ENCODE measurements at regions not wholly inside any gene's neighbourhood (a gene's known extent, or its start where the extent isn't known, plus 50 kb on each side); places are given as distances from the start of the nearest gene placed in this dataset.

DNA sequence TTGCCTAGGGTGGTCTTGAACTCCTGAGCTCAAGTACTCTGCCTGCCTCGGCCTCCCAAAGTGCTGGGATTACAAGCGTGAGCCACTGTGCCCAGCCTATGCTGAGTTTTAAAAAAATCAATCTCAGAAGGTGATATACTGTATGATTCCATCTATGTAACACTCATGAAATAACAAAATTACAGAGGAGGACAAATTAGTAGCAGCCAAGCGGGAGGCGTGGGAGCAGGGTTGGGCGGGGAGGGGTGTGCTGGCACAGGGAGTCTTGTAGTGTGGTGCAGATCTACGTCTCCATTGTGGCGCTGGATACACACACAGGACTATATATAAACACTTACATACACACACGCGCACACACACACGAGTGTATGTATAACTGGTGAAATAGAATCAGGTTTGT lies 80.6 kb upstream of the LINGO1 start:
- DNase-seq (ENCODE audit: low read depth) = no peak

DNA sequence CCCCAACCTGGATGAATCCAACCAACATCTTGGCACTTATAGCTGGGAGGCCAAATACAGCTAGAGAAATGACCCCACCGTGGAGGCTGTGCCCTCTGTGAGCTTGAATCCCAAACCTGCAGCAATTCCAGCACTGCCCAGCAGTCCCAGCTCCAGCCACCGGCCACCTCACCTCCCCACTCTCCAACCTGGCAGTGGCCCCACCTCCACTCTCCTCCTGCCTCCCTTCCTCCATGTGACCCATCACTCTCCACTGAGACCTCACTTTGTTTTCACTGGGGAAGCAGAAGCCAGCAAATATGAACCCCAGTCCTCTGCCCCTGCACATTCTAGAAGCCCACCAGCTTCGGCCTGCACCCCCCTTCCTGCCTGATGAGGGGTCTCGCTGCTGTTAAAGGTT lies 79.7 kb upstream of the LINGO1 start:
- Histone ChIP-seq H3K9me3 (ENCODE audit: control insufficient read depth, low read length) (no peaks in the 10 kb centered on the region), H3K27me3 (replicated peaks; ENCODE audit: control insufficient read depth, insufficient read depth, low read length) (peaks cover 69% of the 10 kb centered on the region), H3K4me3 (ENCODE audit: low read length) (no peak overlapping the region), H3K4me1 (ENCODE audit: control insufficient read depth, insufficient read depth, low read length) (no peaks in the 10 kb centered on the region), H3K36me3 (ENCODE audit: control insufficient read depth, insufficient read depth, low read length, severe bottlenecking) (no peaks in the 10 kb centered on the region), H3K9ac (ENCODE audit: low read length) (no peak overlapping the region)
- no peak for DNase-seq (ENCODE audit: low read depth)

More for the DNA sequence above, 80.6 kb upstream of the LINGO1 start:
- H3K9me3 ChIP-seq (ENCODE audit: control insufficient read depth, low read length) = no peaks in the 10 kb centered on the region
- H3K36me3 ChIP-seq (ENCODE audit: control insufficient read depth, insufficient read depth, low read length, severe bottlenecking) = no peaks in the 10 kb centered on the region
- no peaks in the 10 kb centered on the region for H3K4me1 ChIP-seq (ENCODE audit: control insufficient read depth, insufficient read depth, low read length)
- H3K9ac ChIP-seq (ENCODE audit: low read length) = no peak overlapping the region
- H3K4me3 ChIP-seq (ENCODE audit: low read length) = no peak overlapping the region
- H3K27me3 ChIP-seq (replicated peaks; ENCODE audit: control insufficient read depth, insufficient read depth, low read length) = peaks cover 71% of the 10 kb centered on the region

DNA sequence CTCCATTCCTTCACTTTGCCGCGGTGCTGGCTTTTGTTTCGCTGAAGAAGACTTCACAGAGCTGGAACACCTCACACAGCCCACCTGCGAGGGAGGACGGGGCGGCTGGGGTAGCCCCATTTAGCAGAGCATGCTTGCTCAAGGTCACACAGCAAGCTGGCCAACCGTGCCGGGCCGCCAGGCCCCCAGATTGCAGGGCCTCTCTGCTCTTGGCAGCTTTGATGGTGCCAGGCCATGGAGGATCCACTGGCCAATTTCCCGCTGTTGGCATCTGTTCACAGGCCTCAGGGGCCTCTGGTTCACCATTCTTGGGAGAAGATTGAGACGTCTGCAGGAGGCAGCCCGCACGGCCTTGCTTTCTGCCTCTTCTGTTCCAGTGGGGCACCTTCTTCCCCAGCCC lies 77.9 kb upstream of the LINGO1 start:
- H3K4me3 ChIP-seq (ENCODE audit: low read length) = no peak overlapping the region
- H3K9me3 ChIP-seq (ENCODE audit: control insufficient read depth, low read length) = no peaks in the 10 kb centered on the region
- no peak for DNase-seq (ENCODE audit: low read depth)
- no peaks in the 10 kb centered on the region for H3K4me1 ChIP-seq (ENCODE audit: control insufficient read depth, insufficient read depth, low read length)
- H3K9ac ChIP-seq (ENCODE audit: low read length) = no peak overlapping the region
- H3K36me3 ChIP-seq (ENCODE audit: control insufficient read depth, insufficient read depth, low read length, severe bottlenecking) = no peaks in the 10 kb centered on the region
- H3K27me3 ChIP-seq (replicated peaks; ENCODE audit: control insufficient read depth, insufficient read depth, low read length) = peaks cover 63% of the 10 kb centered on the region

DNA sequence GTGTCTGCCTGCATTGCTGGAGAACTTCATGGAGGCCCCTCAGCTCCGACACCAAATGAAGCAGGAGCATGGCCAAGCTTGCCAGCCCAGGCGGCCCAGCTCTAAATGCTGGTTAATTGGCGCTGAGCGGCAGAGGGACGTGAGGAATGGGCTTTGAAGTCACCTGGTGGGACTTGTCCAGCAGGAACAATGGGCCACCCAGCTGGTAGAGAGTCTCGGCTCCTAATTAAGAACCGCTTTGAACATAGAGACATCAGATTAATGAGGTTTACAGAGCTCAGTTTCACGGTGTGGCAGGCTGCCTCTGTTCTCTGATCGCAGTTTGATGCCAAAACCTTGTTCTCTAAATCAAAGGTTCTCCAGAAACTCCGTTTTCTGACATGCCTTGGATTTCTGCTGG lies 77.5 kb upstream of the LINGO1 start:
- no peak for DNase-seq (ENCODE audit: low read depth)
- no peak overlapping the region for H3K9ac ChIP-seq (ENCODE audit: low read length)
- peaks cover 60% of the 10 kb centered on the region for H3K27me3 ChIP-seq (replicated peaks; ENCODE audit: control insufficient read depth, insufficient read depth, low read length)
- H3K4me3 ChIP-seq (ENCODE audit: low read length) = no peak overlapping the region
- no peaks in the 10 kb centered on the region for H3K9me3 ChIP-seq (ENCODE audit: control insufficient read depth, low read length)
- H3K4me1 ChIP-seq (ENCODE audit: control insufficient read depth, insufficient read depth, low read length) = no peaks in the 10 kb centered on the region
- H3K36me3 ChIP-seq (ENCODE audit: control insufficient read depth, insufficient read depth, low read length, severe bottlenecking) = no peaks in the 10 kb centered on the region

DNA sequence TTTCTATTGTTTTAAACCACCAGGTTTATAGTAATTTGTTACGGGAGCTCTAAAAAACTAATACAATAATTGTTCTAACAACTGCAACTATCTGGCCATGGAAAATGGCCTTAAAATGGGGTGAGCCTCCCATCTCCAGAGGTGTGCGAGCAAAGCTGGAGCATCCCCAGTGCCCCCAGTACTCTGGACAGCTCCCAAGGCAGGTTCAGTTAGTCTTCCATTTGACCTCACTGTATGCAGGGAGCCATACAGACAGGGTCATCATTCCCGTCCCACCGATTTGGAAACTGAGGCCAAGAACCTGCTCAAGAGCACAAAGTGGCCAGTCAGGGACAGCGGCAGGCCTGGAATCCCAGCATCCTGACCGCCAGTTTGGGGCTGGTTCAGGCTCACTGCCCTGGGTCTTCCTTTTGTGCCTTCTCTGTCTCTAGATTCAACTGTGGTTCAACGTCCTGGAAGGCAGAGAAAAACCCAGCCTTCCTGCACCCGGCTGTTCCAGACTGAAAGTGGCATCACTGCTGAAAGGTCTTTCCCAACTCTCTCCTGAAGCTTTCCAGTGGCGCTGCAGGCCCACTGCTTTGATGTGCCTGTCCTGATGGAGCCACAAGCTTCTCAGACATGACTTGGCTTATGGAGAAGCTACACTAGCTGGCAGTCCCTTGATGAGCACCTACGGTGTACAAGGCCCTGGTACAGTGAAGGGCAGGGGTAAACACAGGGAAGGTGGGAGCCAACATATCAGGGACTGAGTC lies 76.6 kb upstream of the LINGO1 start:
- H3K9me3 ChIP-seq (ENCODE audit: control insufficient read depth, low read length) = no peaks in the 10 kb centered on the region
- H3K36me3 ChIP-seq (ENCODE audit: control insufficient read depth, insufficient read depth, low read length, severe bottlenecking) = no peaks in the 10 kb centered on the region
- H3K27me3 ChIP-seq (replicated peaks; ENCODE audit: control insufficient read depth, insufficient read depth, low read length) = peaks cover 58% of the 10 kb centered on the region
- H3K4me3 ChIP-seq (ENCODE audit: low read length) = no peak overlapping the region
- DNase-seq (ENCODE audit: low read depth) = no peak
- no peak overlapping the region for H3K9ac ChIP-seq (ENCODE audit: low read length)
- no peaks in the 10 kb centered on the region for H3K4me1 ChIP-seq (ENCODE audit: control insufficient read depth, insufficient read depth, low read length)

DNA sequence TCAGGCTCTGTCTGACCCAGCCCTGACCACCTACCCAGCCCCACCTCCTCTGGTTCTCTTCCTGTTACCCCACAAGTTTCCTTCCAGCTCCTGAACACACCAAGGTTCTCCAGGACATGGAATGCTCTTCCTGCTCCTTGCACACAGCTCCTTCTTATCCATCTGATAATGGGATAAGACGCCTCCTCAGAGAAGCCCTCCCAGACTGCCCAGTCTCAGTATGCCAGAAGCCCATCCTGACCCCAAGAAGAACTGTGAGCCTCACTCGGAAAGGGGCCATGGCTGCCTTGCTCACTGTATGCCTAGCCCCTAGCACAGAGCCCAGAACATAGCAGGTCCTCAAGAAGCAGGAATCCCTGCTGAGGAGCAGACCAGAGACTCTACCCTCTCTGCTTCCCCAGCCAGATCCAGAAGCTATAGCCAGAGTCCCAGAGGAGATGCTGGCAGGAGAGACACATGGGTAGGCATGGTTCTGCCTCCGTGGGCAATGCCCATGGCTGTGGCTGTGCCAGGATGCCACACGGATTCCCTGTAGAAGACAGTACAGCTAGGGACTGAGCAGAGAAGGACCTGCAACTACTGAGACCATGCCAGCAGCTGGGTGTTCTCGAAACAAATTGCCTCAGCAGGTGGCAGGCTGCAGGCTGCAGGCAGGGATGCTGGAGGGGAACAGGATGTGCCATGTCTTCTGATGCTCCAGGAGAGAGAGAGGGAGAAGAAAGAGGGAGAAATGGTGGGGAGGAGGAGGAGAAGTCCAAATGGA lies 74.0 kb upstream of the LINGO1 start:
- no peaks in the 10 kb centered on the region for H3K9me3 ChIP-seq (ENCODE audit: control insufficient read depth, low read length)
- no peak overlapping the region for H3K4me3 ChIP-seq (ENCODE audit: low read length)
- H3K27me3 ChIP-seq (replicated peaks; ENCODE audit: control insufficient read depth, insufficient read depth, low read length) = peaks cover 70% of the 10 kb centered on the region
- no peaks in the 10 kb centered on the region for H3K4me1 ChIP-seq (ENCODE audit: control insufficient read depth, insufficient read depth, low read length)
- H3K36me3 ChIP-seq (ENCODE audit: control insufficient read depth, insufficient read depth, low read length, severe bottlenecking) = no peaks in the 10 kb centered on the region
- no peak overlapping the region for H3K9ac ChIP-seq (ENCODE audit: low read length)
- DNase-seq (ENCODE audit: low read depth) = no peak

DNA sequence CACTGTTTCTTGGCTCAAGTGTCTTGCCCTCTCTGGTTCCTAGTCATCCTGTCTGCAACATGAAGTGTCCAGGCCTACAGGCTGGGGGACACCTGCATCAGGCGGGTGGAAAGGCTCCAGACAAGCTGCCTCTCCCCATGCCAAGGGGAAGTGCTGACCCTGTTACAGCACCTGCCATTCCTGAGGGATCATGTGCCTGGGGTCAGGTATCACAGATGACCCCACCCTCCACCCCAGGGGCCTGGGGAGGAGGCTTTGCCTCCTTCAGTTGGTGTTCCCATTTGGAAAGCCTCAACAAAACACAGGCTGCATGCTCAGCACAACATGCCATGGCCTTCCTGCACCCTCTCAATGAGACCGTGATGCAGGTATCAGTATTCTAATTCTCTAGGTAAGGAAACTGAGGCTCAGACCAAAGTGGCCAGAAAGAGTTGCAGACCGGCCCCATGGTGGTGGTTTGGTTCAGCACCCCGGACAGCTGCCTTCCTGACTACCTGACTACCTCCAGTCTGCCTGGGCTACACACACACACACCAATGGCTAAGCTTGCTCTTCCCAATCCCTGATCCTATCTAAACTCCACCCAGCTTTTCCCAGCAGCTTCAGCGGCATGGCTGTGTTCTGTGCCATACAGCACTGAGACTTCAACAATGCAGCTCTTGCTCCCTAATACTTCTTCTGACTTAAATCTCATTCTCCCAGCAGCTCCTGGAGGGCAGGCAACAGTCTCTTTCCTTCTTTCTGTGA lies 69.7 kb upstream of the LINGO1 start:
- peaks cover 56% of the 10 kb centered on the region for H3K27me3 ChIP-seq (replicated peaks; ENCODE audit: control insufficient read depth, insufficient read depth, low read length)
- peak; percentile 42 for DNase-seq (ENCODE audit: low read depth)

DNA sequence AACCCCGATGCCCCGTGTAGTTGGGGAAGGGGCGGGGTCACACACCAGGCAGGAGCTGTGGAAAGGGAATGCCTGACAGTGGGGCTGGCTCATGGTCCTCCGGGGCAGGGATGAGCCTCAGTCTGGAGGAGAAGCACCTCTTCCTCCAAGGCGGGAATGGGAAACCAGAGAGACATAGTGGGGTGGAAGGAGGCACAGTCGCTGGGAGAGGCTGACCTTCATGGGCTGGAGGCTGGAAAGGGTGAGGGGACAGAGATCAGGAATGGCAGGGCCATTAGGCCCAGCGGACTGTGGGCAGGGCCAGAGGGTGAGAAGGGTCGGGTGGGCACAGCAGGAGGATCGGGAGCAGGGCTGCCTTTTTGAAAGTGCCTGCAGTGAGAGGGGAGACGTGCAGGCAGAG lies 65.8 kb upstream of the LINGO1 start:
- Histone ChIP-seq H3K4me3 (ENCODE audit: low read length) (no peak overlapping the region), H3K9me3 (ENCODE audit: control insufficient read depth, low read length) (no peaks in the 10 kb centered on the region), H3K9ac (ENCODE audit: low read length) (no peak overlapping the region), H3K4me1 (ENCODE audit: control insufficient read depth, insufficient read depth, low read length) (no peaks in the 10 kb centered on the region), H3K27me3 (replicated peaks; ENCODE audit: control insufficient read depth, insufficient read depth, low read length) (peaks cover 70% of the 10 kb centered on the region), H3K36me3 (ENCODE audit: control insufficient read depth, insufficient read depth, low read length, severe bottlenecking) (no peaks in the 10 kb centered on the region)
- DNase-seq (ENCODE audit: low read depth) = no peak

More for the DNA sequence above, 69.7 kb upstream of the LINGO1 start:
- no peaks in the 10 kb centered on the region for H3K36me3 ChIP-seq (ENCODE audit: control insufficient read depth, insufficient read depth, low read length, severe bottlenecking)
- no peaks in the 10 kb centered on the region for H3K4me1 ChIP-seq (ENCODE audit: control insufficient read depth, insufficient read depth, low read length)
- H3K4me3 ChIP-seq (ENCODE audit: low read length) = no peak overlapping the region
- no peaks in the 10 kb centered on the region for H3K9me3 ChIP-seq (ENCODE audit: control insufficient read depth, low read length)
- H3K9ac ChIP-seq (ENCODE audit: low read length) = no peak overlapping the region

DNA sequence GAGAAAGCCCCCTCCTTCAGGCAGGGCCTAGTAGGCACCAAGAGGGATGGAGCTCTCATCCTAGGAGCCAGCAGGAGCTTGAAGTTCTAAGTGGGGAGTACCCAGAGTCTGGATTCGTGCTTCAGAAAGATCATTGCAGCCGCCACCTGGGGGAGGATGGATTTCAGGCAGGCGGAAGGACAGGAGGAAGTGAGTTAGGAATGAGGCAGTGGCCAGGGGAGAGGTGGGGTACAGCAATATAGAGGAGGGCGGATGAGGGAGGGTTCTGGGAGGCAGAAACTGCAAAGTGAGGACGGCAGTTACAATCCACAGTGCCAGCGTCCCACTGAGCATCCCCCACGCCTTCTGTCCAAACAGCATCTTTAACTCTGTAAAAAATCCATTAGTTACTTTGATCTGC lies 65.2 kb upstream of the LINGO1 start:
- no peaks in the 10 kb centered on the region for H3K9me3 ChIP-seq (ENCODE audit: control insufficient read depth, low read length)
- H3K9ac ChIP-seq (ENCODE audit: low read length) = no peak overlapping the region
- H3K4me1 ChIP-seq (ENCODE audit: control insufficient read depth, insufficient read depth, low read length) = no peaks in the 10 kb centered on the region
- peaks cover 69% of the 10 kb centered on the region for H3K27me3 ChIP-seq (replicated peaks; ENCODE audit: control insufficient read depth, insufficient read depth, low read length)
- no peaks in the 10 kb centered on the region for H3K36me3 ChIP-seq (ENCODE audit: control insufficient read depth, insufficient read depth, low read length, severe bottlenecking)
- no peak for DNase-seq (ENCODE audit: low read depth)
- H3K4me3 ChIP-seq (ENCODE audit: low read length) = no peak overlapping the region

DNA sequence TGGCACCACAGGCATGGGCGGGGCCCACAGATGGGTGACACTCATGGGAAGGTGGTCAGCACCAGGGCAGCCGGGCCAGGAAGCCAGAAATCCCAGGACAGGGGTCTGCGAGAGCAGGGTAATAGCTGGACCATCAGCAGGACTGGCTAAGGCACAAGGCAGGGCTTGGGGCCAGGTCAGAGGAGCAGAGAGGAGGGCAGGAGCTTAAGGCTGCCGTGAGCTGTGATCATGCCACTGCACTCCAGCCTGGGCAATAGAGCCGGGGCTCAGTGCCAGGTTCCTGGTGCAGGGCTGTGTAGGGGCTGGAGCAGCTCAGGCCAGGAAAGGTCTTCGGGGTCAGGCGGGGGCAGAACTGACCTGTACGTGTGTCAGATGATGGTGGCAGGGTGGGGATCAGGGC lies 64.2 kb upstream of the LINGO1 start:
- DNase-seq (ENCODE audit: low read depth) = no peak
- H3K9ac ChIP-seq (ENCODE audit: low read length) = no peak overlapping the region
- no peaks in the 10 kb centered on the region for H3K9me3 ChIP-seq (ENCODE audit: control insufficient read depth, low read length)
- H3K27me3 ChIP-seq (replicated peaks; ENCODE audit: control insufficient read depth, insufficient read depth, low read length) = peaks cover 71% of the 10 kb centered on the region
- H3K4me3 ChIP-seq (ENCODE audit: low read length) = no peak overlapping the region
- no peaks in the 10 kb centered on the region for H3K36me3 ChIP-seq (ENCODE audit: control insufficient read depth, insufficient read depth, low read length, severe bottlenecking)
- no peaks in the 10 kb centered on the region for H3K4me1 ChIP-seq (ENCODE audit: control insufficient read depth, insufficient read depth, low read length)

DNA sequence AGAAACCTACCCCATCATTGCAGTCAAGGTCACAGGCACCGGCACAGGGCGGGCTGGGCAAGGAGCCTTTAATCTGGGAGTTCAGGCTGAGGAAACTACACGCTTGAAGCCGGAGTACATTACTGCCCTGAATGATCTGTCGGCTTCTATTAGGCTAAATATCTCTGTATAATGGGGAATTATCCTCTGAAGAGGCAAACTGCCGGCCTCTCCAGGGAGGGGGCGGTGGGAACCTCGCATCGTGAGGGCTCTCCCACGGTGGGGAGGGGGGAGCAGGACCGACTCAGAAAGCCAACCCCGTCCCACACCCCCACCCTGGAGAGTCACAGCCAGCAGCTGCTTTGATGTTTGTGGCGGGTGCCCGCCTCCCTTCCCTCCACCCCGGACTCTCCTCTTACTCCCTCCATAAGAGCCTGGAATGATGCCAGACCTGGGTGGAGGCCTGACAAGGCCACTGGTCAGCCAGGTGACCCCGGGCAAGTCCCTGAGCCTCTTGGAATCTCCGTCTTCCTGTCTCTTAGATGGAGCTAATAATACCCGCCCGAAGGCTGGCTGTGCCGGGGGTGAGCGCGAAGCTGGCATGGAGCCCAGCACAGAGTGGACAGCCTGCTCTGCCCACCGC lies 63.4 kb upstream of the LINGO1 start:
- H3K36me3 ChIP-seq (ENCODE audit: control insufficient read depth, insufficient read depth, low read length, severe bottlenecking) = no peaks in the 10 kb centered on the region
- no peaks in the 10 kb centered on the region for H3K4me1 ChIP-seq (ENCODE audit: control insufficient read depth, insufficient read depth, low read length)
- DNase-seq (ENCODE audit: low read depth) = no peak
- H3K27me3 ChIP-seq (replicated peaks; ENCODE audit: control insufficient read depth, insufficient read depth, low read length) = peaks cover 74% of the 10 kb centered on the region
- no peaks in the 10 kb centered on the region for H3K9me3 ChIP-seq (ENCODE audit: control insufficient read depth, low read length)
- H3K9ac ChIP-seq (ENCODE audit: low read length) = no peak overlapping the region
- H3K4me3 ChIP-seq (ENCODE audit: low read length) = no peak overlapping the region
